ENCODE measurements at regions not wholly inside any gene's neighbourhood (a gene's known extent, or its start where the extent isn't known, plus 50 kb on each side); places are given as distances from the start of the nearest gene placed in this dataset.

DNA sequence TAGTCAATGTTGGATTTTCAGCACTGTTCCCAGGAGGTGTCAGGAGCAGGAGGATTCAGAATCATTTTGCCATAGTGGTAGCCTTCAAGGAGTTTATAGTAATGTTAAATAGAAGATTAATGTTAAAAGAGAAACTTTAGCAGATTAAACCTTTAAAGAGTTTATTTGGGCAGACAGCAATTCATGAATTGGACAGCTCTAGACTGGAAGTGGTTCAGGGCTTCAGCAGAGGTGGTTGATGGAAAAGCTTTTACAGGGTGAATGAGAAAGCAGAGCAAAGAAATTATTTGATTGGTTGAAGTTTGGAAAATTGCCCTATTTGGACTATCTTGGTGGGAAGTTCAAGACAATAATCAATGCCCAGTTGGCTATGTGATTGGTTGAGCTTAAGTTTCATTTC is 416.6 kb upstream of the TBL1XR1 start:
- TF ChIP-seq, protein P1, sequence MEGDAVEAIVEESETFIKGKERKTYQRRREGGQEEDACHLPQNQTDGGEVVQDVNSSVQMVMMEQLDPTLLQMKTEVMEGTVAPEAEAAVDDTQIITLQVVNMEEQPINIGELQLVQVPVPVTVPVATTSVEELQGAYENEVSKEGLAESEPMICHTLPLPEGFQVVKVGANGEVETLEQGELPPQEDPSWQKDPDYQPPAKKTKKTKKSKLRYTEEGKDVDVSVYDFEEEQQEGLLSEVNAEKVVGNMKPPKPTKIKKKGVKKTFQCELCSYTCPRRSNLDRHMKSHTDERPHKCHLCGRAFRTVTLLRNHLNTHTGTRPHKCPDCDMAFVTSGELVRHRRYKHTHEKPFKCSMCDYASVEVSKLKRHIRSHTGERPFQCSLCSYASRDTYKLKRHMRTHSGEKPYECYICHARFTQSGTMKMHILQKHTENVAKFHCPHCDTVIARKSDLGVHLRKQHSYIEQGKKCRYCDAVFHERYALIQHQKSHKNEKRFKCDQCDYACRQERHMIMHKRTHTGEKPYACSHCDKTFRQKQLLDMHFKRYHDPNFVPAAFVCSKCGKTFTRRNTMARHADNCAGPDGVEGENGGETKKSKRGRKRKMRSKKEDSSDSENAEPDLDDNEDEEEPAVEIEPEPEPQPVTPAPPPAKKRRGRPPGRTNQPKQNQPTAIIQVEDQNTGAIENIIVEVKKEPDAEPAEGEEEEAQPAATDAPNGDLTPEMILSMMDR (IDR thresholded peaks at IDR 0.05): no peak
- TF ChIP-seq POLR2A (IDR thresholded peaks at IDR 0.05): no peak

All from adrenal gland (tissue), 5 donors.